HG03196 (cell line): ENCODE measurements at regions not wholly inside any gene's neighbourhood (a gene's known extent, or its start where the extent isn't known, plus 50 kb on each side); places are given as distances from the start of the nearest gene placed in this dataset.

Experiments used
- ATAC-seq: cut with Tn5 transposase; IDR thresholded peaks from one replicate; pipeline ENCODE4 v1.9.1; 2021; ENCODE audit not compliant: unreplicated experiment

DNA sequence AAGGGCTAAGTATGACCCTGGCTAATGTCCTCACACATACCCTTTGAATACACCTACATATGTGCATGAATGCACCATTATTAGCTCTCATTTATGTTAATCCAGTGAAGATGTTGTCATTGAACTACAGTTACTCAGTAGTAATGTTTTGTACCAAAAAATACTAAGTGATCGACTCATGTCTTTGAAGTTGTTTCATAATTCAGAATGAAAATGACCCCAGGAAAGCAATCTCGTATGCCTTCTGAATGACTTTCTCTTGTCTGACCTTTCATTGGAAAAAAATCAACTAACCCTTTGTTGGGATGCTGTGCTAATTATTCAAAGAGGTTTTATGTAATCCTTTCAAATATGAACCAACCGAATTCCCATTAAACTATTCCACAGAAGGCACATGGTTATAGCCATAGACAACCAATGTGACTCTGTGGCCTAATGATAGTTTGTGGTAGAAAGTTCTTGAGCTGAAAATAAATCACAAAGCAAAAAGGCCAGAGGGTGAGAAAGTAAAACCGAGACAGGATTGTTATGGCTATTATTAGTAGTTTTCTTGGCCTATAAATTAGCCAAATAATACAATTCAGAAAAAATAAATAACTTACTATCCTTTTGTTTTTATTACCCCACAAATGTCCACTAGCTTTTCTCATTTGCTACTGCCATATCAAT is 86.8 kb upstream of the STARD13 start:
- no peak for ATAC-seq

DNA sequence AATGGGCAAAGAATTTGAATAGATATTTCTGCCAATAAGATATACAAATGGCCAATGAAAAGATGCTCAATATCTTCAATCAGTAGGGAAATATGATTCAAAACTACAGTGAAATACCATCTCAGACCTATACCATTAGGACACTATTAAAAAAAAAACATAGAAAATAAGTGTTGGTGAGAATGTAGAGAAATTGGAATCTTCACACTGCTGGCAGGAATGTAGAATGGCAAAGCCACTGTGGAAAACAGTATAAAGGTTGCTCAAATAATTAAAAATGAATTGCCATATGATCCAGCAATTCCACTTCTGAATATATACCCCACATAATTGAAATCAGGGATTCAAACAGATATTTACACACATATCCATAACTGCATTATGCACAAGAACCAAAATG is 88.1 kb upstream of the STARD13 start:
- ATAC-seq: no peak

DNA sequence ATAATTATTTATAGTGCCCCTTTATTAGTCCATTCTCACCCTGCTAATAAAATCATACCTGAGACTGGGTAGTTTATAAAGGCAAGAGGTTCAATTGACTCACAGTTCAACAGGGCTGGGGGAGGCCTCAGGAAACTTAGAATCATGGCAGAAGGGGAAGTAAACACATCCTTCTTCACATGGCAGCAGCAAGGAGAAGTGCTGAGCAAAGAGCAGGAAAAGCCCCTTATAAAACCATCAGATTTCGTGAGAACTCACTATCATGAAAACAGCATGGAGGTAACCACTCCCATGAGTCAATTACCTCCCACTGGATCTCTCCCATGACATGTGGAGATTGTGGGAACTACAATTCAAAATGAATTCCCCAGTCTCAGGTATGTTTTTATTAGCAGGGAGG is 89.9 kb upstream of the STARD13 start:
- ATAC-seq: no peak

DNA sequence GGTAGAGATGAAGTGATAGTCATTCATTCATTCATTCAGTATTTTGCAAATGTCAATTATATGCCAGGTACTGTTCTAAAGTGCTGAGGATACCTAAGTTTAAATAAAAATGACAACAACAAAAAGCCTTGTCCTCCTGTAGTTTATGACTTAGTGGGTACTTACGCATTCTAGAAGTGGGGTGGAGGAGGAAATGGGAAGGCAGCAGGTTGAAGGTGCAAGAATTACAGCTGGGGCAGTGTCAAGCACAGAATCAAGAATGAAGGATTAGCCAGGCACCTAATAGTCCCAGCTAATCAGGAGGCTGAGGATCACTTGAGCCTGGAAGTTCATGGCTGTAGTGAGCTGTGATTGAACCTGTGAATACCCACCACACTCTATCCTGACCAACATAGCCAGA is 90.7 kb upstream of the STARD13 start:
- ATAC-seq: no peak

DNA sequence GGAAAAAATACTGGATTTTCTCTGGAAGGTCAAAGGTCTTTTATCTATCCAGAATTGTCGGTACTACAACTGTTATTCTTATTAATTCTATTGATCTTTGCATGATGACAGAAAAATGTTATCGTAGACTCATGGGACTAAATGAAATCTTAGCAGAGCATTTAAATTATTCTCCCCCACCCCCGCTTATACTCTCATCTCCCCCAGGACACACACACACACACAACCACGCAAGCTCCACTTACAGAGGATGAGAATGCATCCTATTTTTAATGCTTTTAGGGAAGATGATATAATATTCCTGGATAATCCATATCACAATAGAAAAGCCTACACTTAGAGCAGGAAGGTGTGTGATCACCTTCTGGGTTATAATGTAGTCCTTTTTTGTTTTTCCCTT is 91.9 kb upstream of the STARD13 start:
- ATAC-seq: no peak

DNA sequence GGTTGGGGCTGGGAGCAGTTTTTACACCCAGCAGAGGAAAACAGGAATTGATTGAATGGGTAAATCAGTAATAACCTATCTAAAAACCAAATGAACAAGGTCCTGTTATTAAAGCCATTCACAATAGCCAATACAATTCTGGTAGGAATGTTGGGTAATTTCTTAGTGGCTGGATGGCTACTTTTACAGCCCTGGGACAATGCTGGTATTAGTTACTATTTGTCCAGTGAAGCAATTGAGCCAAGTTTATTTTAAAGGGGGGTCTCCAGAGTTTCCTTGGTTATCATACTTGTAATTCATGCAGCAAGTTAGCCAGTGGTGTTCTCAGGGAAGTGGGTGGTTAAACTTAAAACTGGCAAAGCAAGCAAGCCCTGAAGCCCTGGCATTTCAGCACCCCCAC is 92.3 kb upstream of the STARD13 start:
- ATAC-seq: no peak

DNA sequence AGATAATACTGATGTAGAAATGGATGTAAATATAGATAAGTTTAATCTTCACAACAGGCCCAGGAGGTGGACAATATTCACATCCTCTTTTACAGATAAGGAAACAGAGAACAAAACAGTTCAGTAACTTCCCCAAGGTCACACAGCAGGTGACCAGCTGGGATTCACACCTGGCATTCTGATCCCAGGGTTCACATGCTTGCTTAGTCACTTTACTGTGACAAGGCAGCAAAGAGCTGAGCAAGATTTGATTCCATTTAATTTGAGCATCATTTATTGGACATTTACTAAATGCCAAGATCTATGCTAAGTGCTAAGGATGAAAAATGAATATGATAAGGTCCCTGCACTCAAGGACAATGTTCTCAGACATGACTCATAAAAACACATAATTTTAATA is 94.1 kb upstream of the STARD13 start:
- no peak for ATAC-seq

DNA sequence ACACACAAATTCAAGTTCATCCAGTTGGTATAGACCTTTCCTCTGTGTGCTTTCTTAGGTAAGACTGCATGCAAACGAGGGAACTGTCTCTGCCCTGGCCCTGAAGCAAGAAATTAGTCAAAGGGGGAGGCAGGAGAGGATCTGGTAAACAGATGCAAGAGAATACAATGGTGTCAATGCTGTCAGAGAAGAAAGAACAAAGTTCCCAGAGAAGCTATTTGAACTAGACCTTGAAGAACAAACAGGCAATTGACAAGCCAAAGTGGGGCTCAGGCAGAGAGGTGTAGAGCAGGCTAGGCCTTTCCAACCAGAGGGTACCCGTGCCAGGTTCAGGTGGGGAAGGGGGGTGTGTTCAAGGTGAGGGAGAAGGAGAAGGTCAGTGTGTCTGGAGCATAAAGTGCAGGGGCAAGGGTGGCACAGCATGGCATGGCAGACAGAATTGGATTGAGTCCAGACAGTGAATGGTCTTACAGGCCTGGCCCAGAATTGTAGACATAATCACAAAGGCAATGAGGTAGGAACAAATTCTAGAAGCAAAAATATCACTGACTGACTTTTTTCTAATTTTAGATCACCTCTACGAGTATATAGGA is 95.0 kb upstream of the STARD13 start:
- ATAC-seq: no peak

DNA sequence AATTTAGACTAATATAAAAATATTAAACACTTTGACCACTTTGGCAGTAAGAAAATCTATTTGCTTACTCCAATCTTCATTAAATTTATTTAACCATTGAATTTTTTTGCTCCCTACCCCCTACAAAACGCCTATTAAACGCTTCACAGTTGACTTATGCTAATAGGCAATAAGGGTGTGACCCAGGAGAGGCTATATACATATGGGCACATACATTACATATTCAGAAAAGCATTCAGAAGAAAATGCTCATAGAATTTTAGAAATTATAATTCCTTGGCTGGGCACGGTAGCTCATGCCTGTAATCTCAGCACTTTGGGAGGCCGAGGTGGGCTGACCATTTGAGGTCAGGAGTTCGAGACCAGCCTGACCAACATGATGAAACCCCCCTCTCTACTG is 95.6 kb upstream of the STARD13 start:
- ATAC-seq: no peak

DNA sequence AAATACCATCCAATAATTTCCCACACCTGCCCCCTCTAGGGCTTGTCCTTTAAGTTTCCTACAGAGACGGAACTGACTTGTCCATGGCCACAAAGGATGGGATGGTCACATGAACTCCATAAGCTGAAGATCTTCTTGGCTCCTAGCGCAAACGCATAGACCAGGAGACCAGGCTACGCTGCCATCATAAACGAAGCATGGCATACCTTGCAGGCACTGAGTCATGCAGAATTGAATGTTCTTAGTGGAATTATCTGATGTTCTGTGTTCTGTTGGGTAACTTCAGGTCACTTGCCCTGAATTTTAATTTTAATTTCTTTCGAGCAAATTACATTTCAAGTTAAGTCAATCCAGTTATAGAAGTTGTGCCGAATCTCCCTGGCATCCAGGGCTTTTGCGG is 96.4 kb upstream of the STARD13 start:
- no peak for ATAC-seq

DNA sequence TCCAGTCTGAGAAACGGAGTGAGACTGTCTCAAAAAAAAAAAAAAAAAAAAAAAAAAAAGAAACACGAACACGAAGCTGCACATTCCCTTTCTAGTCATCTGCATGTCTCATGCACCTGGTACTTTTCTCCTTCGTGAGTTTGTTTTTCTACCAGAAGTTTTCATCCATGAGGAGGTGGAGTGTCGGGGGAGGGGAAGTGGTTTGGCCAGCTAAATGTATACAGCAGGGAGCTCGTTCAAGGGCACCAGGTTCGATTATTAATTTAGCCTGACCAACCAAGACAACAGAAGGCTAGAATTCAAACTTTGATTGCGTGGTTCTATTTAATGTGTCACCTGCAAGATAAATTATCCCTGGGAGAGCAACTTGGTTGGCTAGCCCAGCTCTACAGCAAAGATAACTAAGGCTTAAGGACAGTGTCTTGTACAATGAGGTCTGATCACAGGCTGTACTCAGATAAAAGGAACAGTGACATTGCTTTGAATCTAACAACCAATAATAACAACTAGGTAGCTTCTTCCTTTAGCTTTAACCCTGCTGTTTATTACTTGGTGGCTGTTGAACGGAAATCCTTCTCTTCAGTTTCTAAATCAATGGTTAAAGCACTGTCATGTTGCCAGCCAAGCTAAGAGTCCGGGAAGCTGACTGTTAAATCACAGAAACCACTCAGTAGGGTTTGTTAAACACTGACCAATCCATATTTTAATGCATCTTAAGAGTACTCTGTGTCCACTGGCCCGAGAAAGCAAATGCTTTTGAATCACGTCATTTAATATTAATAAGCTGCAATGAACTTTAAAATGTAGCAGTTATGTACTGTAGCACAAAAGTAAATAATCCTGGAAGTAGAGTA is 98.4 kb upstream of the STARD13 start:
- ATAC-seq: no peak

DNA sequence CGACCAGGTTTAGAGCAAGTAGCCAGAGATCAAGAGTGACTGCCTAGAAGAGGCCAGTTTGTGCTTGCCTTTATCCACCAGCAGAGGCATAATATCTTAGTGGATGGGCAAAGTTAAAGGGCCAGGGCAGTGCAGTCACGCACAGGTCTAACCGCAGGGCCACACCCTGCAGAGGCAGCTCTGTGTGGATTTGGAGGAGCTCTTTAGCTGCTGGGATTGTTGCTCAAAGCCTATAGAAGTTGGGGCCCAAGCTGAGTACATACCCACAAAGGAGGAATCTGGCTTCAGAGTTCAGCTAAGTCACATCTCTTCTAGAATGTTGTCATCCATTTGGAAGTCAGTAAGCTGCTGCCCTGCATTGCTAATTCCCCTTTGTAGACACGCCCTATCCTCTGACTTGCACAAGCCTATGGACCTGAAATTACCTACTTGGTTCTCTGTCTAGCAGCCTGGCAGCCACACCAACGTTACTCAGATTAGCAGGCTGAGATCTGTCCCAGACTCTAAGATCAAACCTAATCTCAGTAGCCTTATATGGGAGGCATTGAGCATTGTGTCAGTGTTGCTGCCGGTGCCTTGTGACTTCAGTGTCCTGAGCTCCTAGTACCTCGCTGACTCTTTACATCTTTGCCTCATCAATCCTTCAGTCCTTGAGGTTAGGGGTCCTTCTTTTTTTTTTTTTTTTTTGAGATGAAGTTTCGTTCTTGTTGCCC is 102.9 kb upstream of the STARD13 start:
- ATAC-seq: no peak

DNA sequence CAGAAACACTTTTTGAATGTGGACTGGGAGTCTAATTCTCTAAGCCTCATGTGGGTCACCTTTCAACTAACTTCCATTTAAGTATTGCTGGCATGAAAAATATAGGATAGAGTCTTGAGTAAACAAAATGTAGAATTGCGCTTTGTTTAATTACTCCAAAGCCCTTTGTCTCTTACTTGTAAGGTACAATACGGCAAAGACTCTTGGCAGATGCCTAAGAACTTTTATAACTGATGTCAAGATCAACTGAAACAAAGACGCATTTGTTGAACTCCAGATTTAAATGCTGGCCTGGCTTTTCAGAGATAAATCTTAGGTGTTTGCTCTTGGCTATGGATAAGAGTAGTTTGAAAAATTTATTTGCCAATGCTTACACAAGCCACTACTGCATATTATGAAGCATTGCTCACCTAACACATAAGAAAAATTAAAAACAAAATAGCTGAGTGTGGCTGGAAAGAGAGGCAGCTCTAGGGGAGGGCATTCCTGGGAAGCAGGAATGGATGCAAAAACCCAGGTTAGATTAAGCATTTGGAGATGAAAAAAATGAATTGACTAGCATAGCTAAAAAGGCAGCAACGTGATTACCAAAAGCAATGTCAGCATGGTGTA is 107.3 kb upstream of the STARD13 start:
- ATAC-seq: no peak

DNA sequence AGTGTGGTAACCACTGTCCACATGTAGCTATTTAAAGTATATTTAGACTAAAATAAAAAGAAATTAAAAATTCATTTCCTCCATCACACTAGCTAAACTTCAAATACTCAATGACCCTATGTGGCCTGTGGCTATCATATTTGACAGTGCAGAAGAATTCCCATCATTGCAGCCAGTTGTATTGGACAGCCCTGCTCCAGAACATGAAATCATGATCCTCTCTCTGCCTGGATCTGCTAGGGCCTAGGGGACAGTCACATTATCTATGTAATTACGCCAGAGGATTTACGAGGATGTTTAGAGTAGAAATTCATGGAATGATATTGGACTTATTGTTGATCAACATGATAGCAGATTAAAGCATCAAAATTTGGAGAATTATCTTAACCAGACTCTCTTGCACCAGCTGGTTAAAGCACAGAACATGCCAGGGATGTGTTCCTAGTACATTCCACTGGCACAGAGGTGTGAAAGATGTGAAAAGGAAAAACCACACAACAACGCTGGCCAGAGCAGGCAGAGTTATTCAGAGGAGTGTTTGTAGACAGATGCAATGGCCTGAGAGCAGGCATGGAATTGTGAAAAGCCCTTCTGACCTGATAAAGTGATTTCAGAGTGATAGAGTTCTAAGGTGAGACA is 108.9 kb upstream of the STARD13 start:
- no peak for ATAC-seq

DNA sequence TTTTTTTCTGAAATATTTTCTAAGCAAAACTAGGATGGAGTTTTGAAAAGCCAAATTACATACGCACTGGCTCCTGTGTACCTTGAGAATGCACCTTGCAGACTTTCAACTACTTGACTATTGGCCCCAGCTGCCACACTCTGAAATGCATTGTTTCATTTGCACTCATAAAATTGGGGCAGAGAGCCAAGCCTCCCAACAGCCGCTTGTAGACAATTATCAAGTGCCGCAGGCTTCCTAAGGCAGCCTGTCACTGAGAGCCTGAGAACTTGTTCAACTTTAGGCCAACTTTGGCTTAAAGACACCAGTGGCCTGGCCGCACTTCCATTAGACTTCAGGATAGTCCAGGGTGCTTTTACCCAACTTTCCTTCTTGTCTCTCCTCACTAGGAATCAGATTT is 115.7 kb upstream of the STARD13 start:
- ATAC-seq: no peak

DNA sequence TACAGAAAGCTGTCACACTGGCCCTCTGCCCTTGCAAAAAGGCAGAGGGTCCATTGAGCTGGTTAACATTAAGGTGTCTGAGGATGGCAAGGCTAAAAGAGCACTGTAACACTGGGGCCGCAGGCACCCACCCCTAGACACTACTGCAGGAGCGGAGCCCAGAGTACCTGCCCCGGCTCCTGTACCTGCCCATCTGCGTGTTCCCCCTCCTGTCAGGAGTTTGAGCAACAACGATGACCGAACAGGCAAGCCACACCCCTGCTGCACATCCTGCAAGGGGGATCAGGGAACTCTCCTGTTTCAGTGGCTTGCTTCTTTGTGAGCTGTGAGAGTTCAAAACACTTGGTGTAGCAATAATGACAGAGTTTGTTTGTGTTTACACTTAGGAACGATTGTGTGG is 117.4 kb upstream of the STARD13 start:
- no peak for ATAC-seq

DNA sequence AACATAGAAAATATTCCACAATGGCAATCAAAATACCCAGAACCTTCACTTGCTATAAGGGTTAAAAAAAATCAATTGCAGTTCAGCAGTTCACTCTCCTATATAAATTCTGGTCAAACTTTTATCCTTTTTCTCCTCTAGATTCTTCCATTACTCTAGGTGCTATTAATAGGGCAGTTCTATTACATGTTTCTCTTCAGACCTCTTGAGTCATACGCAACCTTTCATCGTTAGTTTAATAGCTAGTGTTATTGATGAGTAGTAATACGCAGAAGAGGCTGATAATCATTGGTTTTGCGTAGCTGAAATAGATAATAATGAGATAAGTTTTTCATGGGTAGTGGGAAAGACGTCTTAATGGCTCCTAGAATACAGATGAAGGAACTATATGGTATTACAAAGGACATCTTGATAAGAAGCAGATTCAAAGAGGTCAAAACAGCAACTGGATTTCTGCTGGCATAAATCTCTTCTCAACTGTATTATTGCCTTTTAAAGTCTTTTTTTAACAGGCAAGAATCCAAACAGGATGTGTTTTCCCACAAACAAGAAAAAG is 118.3 kb upstream of the STARD13 start:
- ATAC-seq: no peak

DNA sequence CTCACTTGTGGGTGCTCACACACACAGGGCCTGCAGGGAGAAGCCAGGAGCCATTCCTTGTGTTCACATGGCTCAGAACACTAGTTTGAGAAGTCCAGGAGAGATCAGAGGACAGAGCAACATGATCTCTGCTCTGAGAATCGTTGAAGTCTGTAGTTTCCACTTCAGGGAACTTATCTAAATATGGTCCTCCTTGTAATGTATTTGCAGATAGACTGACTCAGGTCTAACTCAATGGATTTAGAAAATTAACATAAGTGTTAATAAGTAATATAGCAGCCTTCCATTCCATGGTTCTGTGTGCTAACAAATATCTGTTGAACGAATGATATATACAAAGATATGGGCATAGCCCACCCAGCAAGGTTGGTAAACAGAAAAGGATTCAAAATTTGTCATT is 119.8 kb upstream of the STARD13 start:
- no peak for ATAC-seq

DNA sequence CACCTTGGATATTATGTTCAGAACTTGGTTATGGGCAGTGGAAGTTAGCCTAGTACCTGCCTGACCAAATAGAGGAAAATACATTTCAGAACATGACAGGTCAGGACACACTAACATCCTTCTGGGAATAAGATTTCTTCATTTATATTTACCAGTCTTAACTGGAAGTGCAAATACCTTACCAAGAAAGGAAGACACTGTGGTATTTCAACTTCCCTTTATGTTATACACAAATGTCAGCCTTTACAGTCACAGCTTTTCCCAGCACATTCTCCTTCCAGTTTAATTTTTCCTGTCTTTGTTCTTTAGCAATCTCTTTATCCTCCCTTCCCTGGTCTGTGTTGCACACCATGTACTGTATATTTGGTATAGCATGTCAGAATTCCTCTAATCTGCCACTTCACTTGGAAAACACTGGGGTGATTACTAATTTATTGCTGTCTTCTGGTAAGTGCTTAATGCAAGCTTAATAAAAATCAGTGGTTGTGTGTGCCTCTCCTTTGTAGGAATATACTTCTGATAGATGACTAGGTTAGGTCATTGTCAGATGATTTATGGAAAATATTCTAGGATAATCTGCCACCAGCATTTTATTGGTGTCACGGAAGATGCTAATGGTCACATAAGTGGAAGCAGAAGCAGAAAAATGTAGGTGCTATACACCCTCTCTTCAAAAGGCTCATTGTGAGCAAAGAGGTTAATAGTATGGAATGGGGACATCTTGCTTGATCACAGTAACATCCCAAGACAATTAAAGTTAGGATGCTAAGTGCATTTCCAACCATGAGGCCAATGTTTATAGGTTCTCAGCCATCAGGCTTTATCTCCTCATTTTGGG is 124.3 kb upstream of the STARD13 start:
- no peak for ATAC-seq

DNA sequence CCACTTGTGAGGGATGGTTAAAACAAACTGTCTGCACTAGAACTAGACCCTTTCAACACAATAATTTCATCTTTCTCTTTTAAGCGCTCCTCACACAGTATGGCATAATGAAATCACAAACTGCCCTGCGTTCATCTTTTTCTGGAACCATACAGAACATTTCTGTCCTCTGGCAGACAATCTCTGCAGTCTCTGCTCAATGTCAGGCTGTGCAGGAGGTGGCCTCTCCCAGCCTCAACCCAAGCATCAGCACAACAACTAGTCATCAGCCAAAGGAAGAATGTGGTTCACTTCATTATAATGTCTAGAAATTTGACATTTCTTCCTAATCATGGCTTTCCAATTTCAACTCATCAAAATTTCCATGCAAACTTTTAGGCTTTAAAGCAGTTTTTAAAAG is 125.1 kb upstream of the STARD13 start:
- no peak for ATAC-seq
